Activated CD4-positive, alpha-beta T cell treated with anti-CD3 and anti-CD28 coated beads, Interleukin-2, amount 50 U/mL, for 16 hours (primary cell): ENCODE measurements at regions not wholly inside any gene's neighbourhood (a gene's known extent, or its start where the extent isn't known, plus 50 kb on each side); places are given as distances from the start of the nearest gene placed in this dataset.
"Not testable (repeated sequence)": the region's sequence is repeated elsewhere in the genome, so short reads cannot be mapped to it uniquely, and the experiment has no call there.

Experiments used
- DNase-seq: peaks from one replicate; pipeline ENCODE4 v3.0.0-alpha.2; 2020

- DNase-seq = no peak
These were observed 86.3 kb downstream of the GYPE start for GRCh38 chr4:143819029-143819428.

GRCh38 chr4:143817866-143818265 is 87.5 kb downstream of the GYPE start:
- not testable (repeated sequence) for DNase-seq

DNA sequence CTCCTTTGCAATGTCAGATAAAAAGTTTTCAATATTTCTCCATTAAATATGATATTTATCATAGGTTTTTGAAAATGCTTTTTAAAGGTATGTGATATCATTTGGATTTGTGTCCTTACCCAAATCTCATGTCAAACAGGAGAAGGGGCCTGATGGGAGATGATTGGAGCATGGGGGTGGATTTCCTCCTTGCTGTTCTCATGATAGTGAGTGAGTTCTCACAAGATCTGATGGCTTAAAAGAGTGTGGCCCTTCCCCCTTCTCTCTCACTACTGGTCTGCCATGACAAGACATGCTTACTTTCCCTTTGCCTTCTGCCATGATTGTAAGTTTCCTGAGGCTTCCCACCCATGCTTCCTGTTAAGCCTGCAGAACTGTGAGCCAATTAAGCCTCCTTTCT is 90.0 kb downstream of the GYPE start:
- not testable (repeated sequence) for DNase-seq

DNA sequence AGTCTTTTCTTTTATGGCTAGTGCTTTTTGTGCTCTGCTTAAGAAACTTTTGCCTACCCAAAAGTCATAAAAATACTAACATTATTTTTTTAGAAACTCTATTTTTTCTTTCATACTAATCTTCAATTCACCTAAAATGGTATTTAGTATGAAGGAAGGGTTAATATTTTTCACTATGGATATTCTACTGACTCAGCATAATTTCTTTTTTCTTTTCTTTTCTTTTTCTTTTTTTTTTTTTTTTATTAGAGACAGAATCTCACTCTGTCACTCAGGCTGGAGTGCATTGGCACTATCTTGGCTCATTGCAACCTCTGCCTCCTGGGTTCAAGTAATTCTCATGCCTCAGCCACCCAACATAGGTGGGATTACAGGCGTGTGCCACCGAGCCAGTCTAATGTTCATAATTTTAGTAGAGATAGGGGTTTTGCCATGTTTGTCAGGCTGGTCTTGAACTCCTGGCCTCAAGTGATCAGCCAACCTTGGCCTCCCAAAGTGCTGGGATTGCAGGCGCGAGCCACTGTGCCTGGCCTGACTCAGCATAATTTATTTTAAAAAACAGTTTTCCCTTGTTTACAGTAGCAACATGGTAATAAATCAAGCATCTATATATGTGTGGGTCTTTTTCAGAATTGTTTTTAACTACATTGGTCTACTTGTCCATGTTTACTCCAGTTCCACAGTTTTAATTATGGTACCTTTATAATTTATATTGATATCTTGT is 91.8 kb downstream of the GYPE start:
- DNase-seq = not testable (repeated sequence)

DNA sequence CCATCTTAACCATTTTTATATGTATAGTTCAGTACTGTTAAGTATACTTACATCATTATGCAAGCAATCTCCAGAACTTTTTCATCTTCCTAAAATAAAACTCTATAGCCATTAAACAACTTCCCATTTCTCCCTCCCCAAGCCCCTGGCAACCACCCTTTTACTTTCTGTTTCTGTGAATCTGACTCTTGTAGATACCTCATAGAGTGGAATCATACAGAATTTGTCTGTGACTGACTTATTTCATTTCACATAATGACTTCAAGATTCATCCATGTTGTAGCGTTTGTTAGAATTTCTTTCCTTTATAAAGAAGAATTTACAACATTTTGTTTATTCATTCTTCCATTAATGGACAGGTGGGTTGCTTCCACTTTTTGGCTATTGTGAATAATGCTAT is 91.2 kb upstream of the FREM3 start:
- not testable (repeated sequence) for DNase-seq

- DNase-seq = not testable (repeated sequence)
These were observed 90.0 kb upstream of the FREM3 start for GRCh38 chr4:143790425-143790824.

GRCh38 chr4:143789618-143790017 is 89.1 kb upstream of the FREM3 start:
- DNase-seq = not testable (repeated sequence)

DNA sequence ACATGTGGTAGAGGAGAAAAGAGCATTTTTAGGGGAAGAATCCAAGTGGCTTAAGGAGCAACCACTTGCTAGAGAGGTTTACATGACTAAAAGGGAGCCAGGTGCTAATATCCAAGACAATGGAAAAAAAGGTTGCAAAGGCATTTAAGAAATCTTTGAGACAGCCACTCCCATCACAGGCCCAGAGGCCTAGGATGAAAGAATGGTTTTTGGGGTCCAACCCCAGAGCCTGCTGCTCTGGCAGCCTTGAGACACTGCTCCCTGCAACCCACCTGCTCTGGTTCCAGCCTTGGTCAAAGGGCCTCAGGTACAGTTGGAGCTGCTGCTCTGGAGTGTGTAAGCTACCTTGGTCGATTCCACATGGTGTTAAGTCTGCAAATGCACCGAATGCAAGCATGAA is 84.1 kb upstream of the FREM3 start:
- DNase-seq = no peak

DNA sequence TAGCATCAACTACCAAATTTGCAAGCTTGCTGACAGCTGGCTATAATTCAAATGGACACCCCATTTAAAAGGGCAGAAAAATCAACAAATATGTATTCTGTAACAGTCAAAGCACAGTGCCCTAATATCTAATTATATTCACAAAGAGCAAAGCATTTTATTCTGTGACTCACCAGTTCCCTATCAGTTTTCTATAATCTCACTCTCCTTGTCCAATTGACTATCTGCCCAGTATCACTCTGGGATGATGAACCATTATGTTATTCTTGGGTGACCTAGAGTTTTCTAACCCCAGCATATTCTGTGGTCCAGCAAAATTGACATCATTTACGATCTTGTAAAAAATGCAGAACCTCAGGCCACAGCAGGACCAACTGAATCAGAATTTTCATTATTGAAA is 82.0 kb upstream of the FREM3 start:
- DNase-seq = no peak

- peak; percentile 61 for DNase-seq
These were observed 73.8 kb upstream of the FREM3 start for GRCh38 chr4:143773998-143774895.

GRCh38 chr4:143771269-143771668 is 70.8 kb upstream of the FREM3 start:
- DNase-seq = no peak

GRCh38 chr4:143768007-143768591 is 67.6 kb upstream of the FREM3 start:
- no peak for DNase-seq

DNA sequence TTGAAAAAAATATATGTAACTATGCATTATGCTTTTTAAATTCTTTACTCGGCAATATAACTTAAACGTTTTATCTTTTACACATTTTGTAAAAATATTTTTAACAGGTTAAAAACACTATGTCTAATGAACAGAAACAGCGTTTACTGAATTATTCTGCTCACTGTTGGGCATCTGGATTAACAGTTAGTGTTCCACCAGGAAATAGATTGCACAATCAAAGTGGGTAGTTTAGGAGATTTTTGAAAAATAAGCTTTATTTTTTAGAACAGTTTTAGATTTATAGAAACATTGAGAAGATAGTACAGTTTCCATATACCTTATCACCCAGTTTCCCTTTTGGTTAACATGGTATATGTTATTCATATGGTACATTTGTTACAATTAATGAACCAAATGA is 63.1 kb upstream of the FREM3 start:
- DNase-seq = no peak

- DNase-seq = no peak
These were observed 62.0 kb upstream of the FREM3 start for GRCh38 chr4:143762511-143762910.
